Right cardiac atrium (tissue), 5 donors: ENCODE measurements at regions not wholly inside any gene's neighbourhood (a gene's known extent, or its start where the extent isn't known, plus 50 kb on each side); places are given as distances from the start of the nearest gene placed in this dataset.
A peak's percentile ranks its signal among the peaks of the same experiment; 100 is the strongest.
"Not testable (repeated sequence)": the region's sequence is repeated elsewhere in the genome, so short reads cannot be mapped to it uniquely, and the experiment has no call there.

Source experiments
- ATAC-seq, 2 donors: fragments of 200-7000 bp; cut with Tn5 transposase; one replicate each; pipeline versions ENCODE4 v1.8.0 to v1.9.1; 2020; ENCODE audit warnings: moderate library complexity in 2 of 2, mild to moderate bottlenecking in 1 of 2
- DNase-seq, 3 donors: peaks; one replicate each; pipeline ENCODE4 v3.0.0-alpha.2; 2020
- H3K27ac ChIP-seq: one replicate; pipeline ENCODE4 v1.5.1; 2013; ENCODE audit warnings: mild to moderate bottlenecking, low read length, control low read depth, moderate library complexity
- H3K27me3 ChIP-seq: one replicate; pipeline ENCODE4 v1.6.1; 2013; ENCODE audit not compliant: control insufficient read depth, insufficient read depth
- H3K4me1 ChIP-seq: one replicate; pipeline ENCODE4 v1.6.1; 2013; ENCODE audit warnings: low read length; ENCODE audit not compliant: control insufficient read depth, insufficient read depth
- H3K4me3 ChIP-seq: one replicate; pipeline ENCODE4 v1.5.1; 2013; ENCODE audit warnings: low read length, control low read depth
- H3K9me3 ChIP-seq: one replicate; pipeline ENCODE4 v1.6.1; 2013; ENCODE audit warnings: low read length; ENCODE audit not compliant: control insufficient read depth
- WGBS: extraction: QIAGEN DNeasy Blood & Tissue Kit; methylation state at CpG from one replicate; pipeline ENCODE4 v1.1.7; 2013; 5-methylcytosine and 5-hydroxymethylcytosine counted together
- intact Hi-C, 4 donors: fragments of 100-400 bp; cut with DNase I; formaldehyde crosslinking; loops; one replicate each; pipeline versions ENCODE4 v1.11.0 to v1.14.0; 2022 to 2023
- donor health status: healthy with polysubstance abuse.
- donor health status: DM: no; HTN: yes; CAD: no.
- donor health status: DM: no; HTN: no; CAD: no.
- donor health status: DM: no; HTN: yes; CAD: no; lungs with severe emphysema.
- donor health status: DM: yes; HTN: yes; CAD: no.

DNA sequence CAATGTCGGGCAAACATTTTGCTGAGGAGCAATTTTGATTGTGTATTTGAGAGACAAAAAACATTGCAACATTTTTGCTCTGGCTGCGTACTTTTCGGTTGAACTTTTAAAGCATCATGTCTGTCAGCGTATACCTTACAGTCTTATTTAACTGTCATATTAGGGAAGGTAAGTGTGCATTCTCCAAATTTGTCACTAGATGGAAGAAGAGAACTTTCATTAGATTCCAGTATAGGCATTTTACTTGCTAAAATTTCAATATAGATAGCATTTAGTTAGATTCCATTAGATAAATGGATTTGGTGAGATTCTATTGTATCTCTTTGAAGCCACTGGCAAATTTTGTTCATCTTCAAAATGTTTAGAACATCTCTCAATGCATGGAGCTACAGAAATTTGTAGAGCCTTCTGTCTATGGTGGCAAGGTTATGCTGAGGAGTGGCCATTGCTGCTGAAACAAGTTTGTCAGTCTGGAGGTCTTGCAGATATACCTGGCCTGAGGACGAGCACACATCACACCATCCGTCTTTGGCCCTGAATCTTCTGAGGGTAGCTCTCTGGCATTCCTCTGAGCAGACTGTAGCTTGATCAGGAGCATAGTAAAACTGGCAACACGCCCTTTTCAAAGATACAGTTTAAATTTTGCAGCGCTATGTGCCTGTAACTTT is 437.5 kb upstream of the MBL2 start:
- no peaks in the 10 kb centered on the region for H3K4me1 ChIP-seq
- intact Hi-C loops, result no loop called here

GRCh38 chr10:53183733-53184132 is 411.1 kb upstream of the MBL2 start:
- Histone ChIP-seq H3K4me3 (no peak overlapping the region), H3K27ac (no peak overlapping the region), H3K27me3 (no peaks in the 10 kb centered on the region), H3K4me1 (no peaks in the 10 kb centered on the region), H3K9me3 (peaks cover 2% of the 10 kb centered on the region)
- peak in 1 of 3 donors; percentile 3 for DNase-seq
- intact Hi-C loops, result no loop called here
- 80% methylated on average over 2 of the region's 2 CpGs for WGBS
- ATAC-seq, result no peak

More for the DNA sequence above, 437.5 kb upstream of the MBL2 start:
- Histone ChIP-seq H3K9me3 (no peaks in the 10 kb centered on the region), H3K27me3 (no peaks in the 10 kb centered on the region), H3K4me3 (no peak overlapping the region), H3K27ac (no peak overlapping the region)
- no peak for ATAC-seq
- WGBS, result 57% methylated on average over 8 of the region's 8 CpGs
- no peak for DNase-seq

GRCh38 chr10:53177468-53177867 is 404.9 kb upstream of the MBL2 start:
- DNase-seq (no peak), ATAC-seq (no peak)
- intact Hi-C loops, result no loop called here
- Histone ChIP-seq H3K27ac (no peak overlapping the region), H3K4me1 (no peaks in the 10 kb centered on the region), H3K9me3 (no peaks in the 10 kb centered on the region), H3K4me3 (no peak overlapping the region), H3K27me3 (no peaks in the 10 kb centered on the region)

DNA sequence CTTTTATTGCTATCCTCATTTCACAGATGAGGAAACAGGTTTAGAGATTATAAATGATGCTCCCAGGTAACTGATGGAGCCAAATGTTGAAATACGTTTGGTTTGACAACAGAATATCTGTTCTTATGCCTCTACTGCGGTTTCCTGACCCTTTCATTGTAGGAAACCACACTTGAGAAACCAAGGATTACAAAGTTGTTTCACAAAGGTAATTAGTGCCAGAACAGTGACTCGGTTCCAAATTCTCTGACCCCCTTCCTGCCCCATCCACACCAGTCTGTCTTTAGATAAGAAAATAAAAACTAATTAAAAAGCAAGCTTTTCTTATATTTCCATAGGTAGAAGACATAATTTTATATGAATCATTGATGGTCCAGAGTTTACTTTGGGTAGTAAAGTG is 393.7 kb upstream of the MBL2 start:
- Histone ChIP-seq H3K4me1 (no peaks in the 10 kb centered on the region), H3K9me3 (no peaks in the 10 kb centered on the region), H3K4me3 (no peak overlapping the region), H3K27ac (no peak overlapping the region), H3K27me3 (no peaks in the 10 kb centered on the region)
- DNase-seq, result no peak
- intact Hi-C loops, result no loop called here
- WGBS, result 71% methylated on average over 3 of the region's 3 CpGs
- no peak for ATAC-seq

GRCh38 chr10:53162856-53163255 is 390.3 kb upstream of the MBL2 start:
- DNase-seq (no peak), ATAC-seq (no peak)
- intact Hi-C loops, result no loop called here
- WGBS, result 55% methylated on average over 3 of the region's 3 CpGs
- Histone ChIP-seq H3K27ac (no peak overlapping the region), H3K27me3 (no peaks in the 10 kb centered on the region), H3K4me3 (no peak overlapping the region), H3K9me3 (no peaks in the 10 kb centered on the region), H3K4me1 (no peaks in the 10 kb centered on the region)

DNA sequence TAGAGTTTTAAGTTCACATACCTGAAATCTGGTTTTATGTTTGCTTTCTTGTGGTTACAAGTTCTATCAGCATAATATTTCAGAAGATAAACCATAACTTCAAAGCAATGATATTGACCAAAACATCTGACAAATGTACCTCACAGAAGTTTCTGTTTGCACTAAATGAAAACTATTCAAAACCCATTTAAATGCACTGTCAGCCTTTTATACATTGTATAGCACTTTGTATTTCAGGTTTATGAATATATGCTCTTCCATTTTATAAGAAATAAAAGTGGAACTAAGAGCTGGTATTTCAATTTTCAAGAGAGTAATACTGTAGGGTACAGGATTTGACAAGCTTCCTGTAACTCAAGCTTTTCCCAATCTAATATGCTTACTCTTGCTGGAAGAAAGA is 388.6 kb upstream of the MBL2 start:
- no peaks in the 10 kb centered on the region for H3K4me1 ChIP-seq
- no peak overlapping the region for H3K27ac ChIP-seq
- intact Hi-C loops, result no loop called here
- ATAC-seq (no peak), DNase-seq (no peak)
- H3K9me3 ChIP-seq, result no peaks in the 10 kb centered on the region
- H3K27me3 ChIP-seq, result no peaks in the 10 kb centered on the region
- H3K4me3 ChIP-seq, result no peak overlapping the region

- DNase-seq, H3K9me3 ChIP-seq, H3K4me3 ChIP-seq, H3K27me3 ChIP-seq, intact Hi-C loops, H3K4me1 ChIP-seq, H3K27ac ChIP-seq, ATAC-seq: not testable (repeated sequence)
- WGBS, result 83% methylated on average over 4 of the region's 4 CpGs
Measured at GRCh38 chr10:53155674-53156073, 383.1 kb upstream of the MBL2 start.

DNA sequence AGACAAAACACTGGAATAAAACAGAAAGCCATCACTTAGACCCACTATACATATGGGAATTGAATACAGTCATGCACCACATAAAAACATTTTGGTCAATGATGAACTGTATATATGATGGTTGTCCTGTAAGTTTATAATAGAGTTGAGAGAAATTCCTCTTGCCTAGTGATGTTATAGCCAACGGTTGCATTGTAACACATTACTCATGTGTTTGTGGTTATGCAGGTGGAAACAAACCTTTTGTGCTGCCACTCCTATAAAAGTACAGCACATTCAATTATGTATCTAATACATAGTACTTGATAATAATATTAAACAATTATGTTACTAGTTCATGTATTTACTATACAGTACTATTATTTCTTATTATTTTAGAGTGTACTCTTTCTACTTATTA is 381.2 kb upstream of the MBL2 start:
- Histone ChIP-seq H3K27me3 (no peaks in the 10 kb centered on the region), H3K27ac (no peak overlapping the region), H3K9me3 (no peaks in the 10 kb centered on the region), H3K4me3 (no peak overlapping the region), H3K4me1 (no peaks in the 10 kb centered on the region)
- ATAC-seq (no peak), DNase-seq (no peak)
- intact Hi-C loops, result no loop called here
- WGBS, result 92% methylated on average over 1 of the region's 1 CpG

GRCh38 chr10:53140506-53140905 is 367.9 kb upstream of the MBL2 start:
- no peak for ATAC-seq
- Histone ChIP-seq H3K4me1 (no peaks in the 10 kb centered on the region), H3K9me3 (no peaks in the 10 kb centered on the region), H3K27ac (no peak overlapping the region), H3K27me3 (no peaks in the 10 kb centered on the region), H3K4me3 (no peak overlapping the region)
- WGBS, result 60% methylated on average over 1 of the region's 1 CpG
- no peak for DNase-seq
- intact Hi-C loops, result no loop called here

- H3K4me3 ChIP-seq, result no peak overlapping the region
- intact Hi-C loops, result no loop called here
- no peaks in the 10 kb centered on the region for H3K4me1 ChIP-seq
- no peaks in the 10 kb centered on the region for H3K27me3 ChIP-seq
- no peak overlapping the region for H3K27ac ChIP-seq
- no peaks in the 10 kb centered on the region for H3K9me3 ChIP-seq
- ATAC-seq, result no peak
- DNase-seq, result no peak
- WGBS, result 88% methylated on average over 2 of the region's 2 CpGs
Measured at GRCh38 chr10:53135897-53136253, 363.3 kb upstream of the MBL2 start.

GRCh38 chr10:53135213-53135896 is 362.8 kb upstream of the MBL2 start:
- no peaks in the 10 kb centered on the region for H3K27me3 ChIP-seq
- intact Hi-C loops, result no loop called here
- ATAC-seq, result no peak
- no peaks in the 10 kb centered on the region for H3K9me3 ChIP-seq
- no peak overlapping the region for H3K27ac ChIP-seq
- H3K4me1 ChIP-seq, result no peaks in the 10 kb centered on the region
- WGBS, result 89% methylated on average over 2 of the region's 2 CpGs
- H3K4me3 ChIP-seq, result no peak overlapping the region
- no peak for DNase-seq

DNA sequence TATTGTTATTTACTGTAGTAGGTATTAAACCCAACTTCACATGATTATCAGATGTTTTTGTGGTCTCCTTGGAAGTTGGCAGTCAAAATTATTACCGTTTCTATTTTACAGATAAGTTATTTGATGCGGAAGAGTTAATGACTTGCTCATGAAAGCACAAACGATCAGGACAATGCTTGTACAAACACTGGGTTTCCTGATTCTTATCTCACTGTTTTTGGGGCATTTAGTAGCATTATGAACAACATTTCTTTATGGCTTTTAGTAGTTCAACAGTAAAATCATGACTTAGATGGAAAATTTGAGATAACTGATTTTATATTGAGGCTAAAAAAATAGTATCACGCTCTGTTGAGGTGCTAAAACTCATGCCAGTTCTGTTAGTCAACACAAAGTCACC is 361.5 kb upstream of the MBL2 start:
- Histone ChIP-seq H3K4me1 (no peaks in the 10 kb centered on the region), H3K4me3 (no peak overlapping the region), H3K27me3 (no peaks in the 10 kb centered on the region), H3K27ac (no peak overlapping the region), H3K9me3 (no peaks in the 10 kb centered on the region)
- no peak for ATAC-seq
- DNase-seq, result no peak
- intact Hi-C loops, result no loop called here
- 50% methylated on average over 4 of the region's 4 CpGs for WGBS
